ENCODE measurements at regions not wholly inside any gene's neighbourhood (a gene's known extent, or its start where the extent isn't known, plus 50 kb on each side); places are given as distances from the start of the nearest gene placed in this dataset.
"Not testable (repeated sequence)": the region's sequence is repeated elsewhere in the genome, so short reads cannot be mapped to it uniquely, and the experiment has no call there.

GRCh38 chr2:182540252-182540651 lies 113.4 kb upstream of the PDE1A start:
- H3K27ac Mint-ChIP-seq, result no peak overlapping the region
- intact Hi-C loops (cut with micrococcal nuclease), result no loop called here
- no peaks in the 10 kb centered on the region for H3K36me3 Mint-ChIP-seq (ENCODE audit: low read depth)
- H3K27me3 Mint-ChIP-seq, result no peaks in the 10 kb centered on the region
- no peak for DNase-seq
- H3K4me1 Mint-ChIP-seq, result no peaks in the 10 kb centered on the region
- H3K9me3 Mint-ChIP-seq, result no peaks in the 10 kb centered on the region
- no peak overlapping the region for H3K4me3 Mint-ChIP-seq

- Mint-ChIP-seq H3K36me3 (ENCODE audit: low read depth) (no peaks in the 10 kb centered on the region), H3K4me3 (no peak overlapping the region), H3K27me3 (no peaks in the 10 kb centered on the region), H3K9me3 (no peaks in the 10 kb centered on the region), H3K27ac (no peak overlapping the region), H3K4me1 (no peaks in the 10 kb centered on the region)
- DNase-seq, result no peak
- intact Hi-C loops (cut with micrococcal nuclease), result no loop called here
Observed at GRCh38 chr2:182541268-182541667, 114.4 kb upstream of the PDE1A start.

- Mint-ChIP-seq H3K9me3 (no peaks in the 10 kb centered on the region), H3K4me1 (no peaks in the 10 kb centered on the region), H3K4me3 (no peak overlapping the region), H3K27me3 (no peaks in the 10 kb centered on the region), H3K36me3 (ENCODE audit: low read depth) (no peaks in the 10 kb centered on the region), H3K27ac (no peak overlapping the region)
- intact Hi-C loops (cut with micrococcal nuclease), result no loop called here
- DNase-seq, result no peak
Observed at GRCh38 chr2:182542501-182543258, 115.8 kb upstream of the PDE1A start.

GRCh38 chr2:182543741-182544525 lies 117.1 kb upstream of the PDE1A start:
- Mint-ChIP-seq H3K4me3 (no peak overlapping the region), H3K4me1 (no peaks in the 10 kb centered on the region), H3K9me3 (no peaks in the 10 kb centered on the region), H3K27ac (no peak overlapping the region), H3K27me3 (no peaks in the 10 kb centered on the region), H3K36me3 (ENCODE audit: low read depth) (no peaks in the 10 kb centered on the region)
- intact Hi-C loops (cut with micrococcal nuclease), result no loop called here
- DNase-seq, result no peak

GRCh38 chr2:182545420-182546167 lies 118.8 kb upstream of the PDE1A start:
- Mint-ChIP-seq H3K4me3 (no peak overlapping the region), H3K36me3 (ENCODE audit: low read depth) (no peaks in the 10 kb centered on the region), H3K27me3 (no peaks in the 10 kb centered on the region), H3K4me1 (no peaks in the 10 kb centered on the region), H3K27ac (no peak overlapping the region), H3K9me3 (no peaks in the 10 kb centered on the region)
- intact Hi-C loops (cut with micrococcal nuclease), result no loop called here
- DNase-seq, result no peak

- intact Hi-C loops (cut with micrococcal nuclease), result no loop called here
- Mint-ChIP-seq H3K36me3 (ENCODE audit: low read depth) (no peaks in the 10 kb centered on the region), H3K27ac (no peak overlapping the region), H3K4me3 (no peak overlapping the region), H3K9me3 (no peaks in the 10 kb centered on the region), H3K4me1 (no peaks in the 10 kb centered on the region), H3K27me3 (no peaks in the 10 kb centered on the region)
- DNase-seq, result no peak
Observed at GRCh38 chr2:182548031-182548950, 121.5 kb upstream of the PDE1A start.

GRCh38 chr2:182550234-182550633 lies 123.4 kb upstream of the PDE1A start:
- Mint-ChIP-seq H3K9me3 (no peaks in the 10 kb centered on the region), H3K27me3 (no peaks in the 10 kb centered on the region), H3K4me3 (no peak overlapping the region), H3K4me1 (no peaks in the 10 kb centered on the region), H3K36me3 (ENCODE audit: low read depth) (no peaks in the 10 kb centered on the region), H3K27ac (no peak overlapping the region)
- intact Hi-C loops (cut with micrococcal nuclease), result no loop called here
- DNase-seq, result no peak

GRCh38 chr2:182552232-182552631 lies 125.4 kb upstream of the PDE1A start:
- H3K4me1 Mint-ChIP-seq; H3K27me3 Mint-ChIP-seq; DNase-seq; H3K9me3 Mint-ChIP-seq; H3K36me3 Mint-ChIP-seq (ENCODE audit: low read depth); intact Hi-C loops (cut with micrococcal nuclease); H3K27ac Mint-ChIP-seq; H3K4me3 Mint-ChIP-seq: not testable (repeated sequence)

- H3K27me3 Mint-ChIP-seq; H3K9me3 Mint-ChIP-seq; H3K27ac Mint-ChIP-seq; intact Hi-C loops (cut with micrococcal nuclease); H3K4me3 Mint-ChIP-seq; H3K4me1 Mint-ChIP-seq; H3K36me3 Mint-ChIP-seq (ENCODE audit: low read depth); DNase-seq: not testable (repeated sequence)
Observed at GRCh38 chr2:182552785-182553184, 125.9 kb upstream of the PDE1A start.

- intact Hi-C loops (cut with micrococcal nuclease), result no loop called here
- Mint-ChIP-seq H3K4me3 (no peak overlapping the region), H3K4me1 (no peaks in the 10 kb centered on the region), H3K27ac (no peak overlapping the region), H3K36me3 (ENCODE audit: low read depth) (no peaks in the 10 kb centered on the region), H3K27me3 (no peaks in the 10 kb centered on the region), H3K9me3 (no peaks in the 10 kb centered on the region)
- DNase-seq, result no peak
Observed at GRCh38 chr2:182553483-182553882, 126.6 kb upstream of the PDE1A start.

- intact Hi-C loops (cut with micrococcal nuclease), result no loop called here
- no peak for DNase-seq
- Mint-ChIP-seq H3K9me3 (no peaks in the 10 kb centered on the region), H3K27ac (no peak overlapping the region), H3K4me1 (no peaks in the 10 kb centered on the region), H3K4me3 (no peak overlapping the region), H3K36me3 (ENCODE audit: low read depth) (no peaks in the 10 kb centered on the region), H3K27me3 (no peaks in the 10 kb centered on the region)
Observed at GRCh38 chr2:182554950-182555349, 128.1 kb upstream of the PDE1A start.

GRCh38 chr2:182558564-182558963 lies 131.7 kb upstream of the PDE1A start:
- Mint-ChIP-seq H3K9me3 (peaks cover 6% of the 10 kb centered on the region), H3K36me3 (ENCODE audit: low read depth) (no peaks in the 10 kb centered on the region), H3K4me1 (no peaks in the 10 kb centered on the region), H3K27ac (no peak overlapping the region), H3K4me3 (no peak overlapping the region), H3K27me3 (no peaks in the 10 kb centered on the region)
- intact Hi-C loops (cut with micrococcal nuclease), result no loop called here
- DNase-seq, result no peak

- H3K4me3 Mint-ChIP-seq, result no peak overlapping the region
- H3K4me1 Mint-ChIP-seq, result no peaks in the 10 kb centered on the region
- H3K36me3 Mint-ChIP-seq (ENCODE audit: low read depth), result no peaks in the 10 kb centered on the region
- H3K9me3 Mint-ChIP-seq, result peaks cover 6% of the 10 kb centered on the region
- no peak for DNase-seq
- H3K27ac Mint-ChIP-seq, result no peak overlapping the region
- H3K27me3 Mint-ChIP-seq, result no peaks in the 10 kb centered on the region
- intact Hi-C loops (cut with micrococcal nuclease), result no loop called here
Observed at GRCh38 chr2:182559623-182560022, 132.8 kb upstream of the PDE1A start.

Measured in activated CD4-positive, alpha-beta T cell treated with anti-CD3 and anti-CD28 coated beads, Interleukin-2, amount 10 ng/mL, durations not matched to agents 24 days and 14 days (primary cell).